NCI-H1694 (cell line): ENCODE measurements at regions not wholly inside any gene's neighbourhood (a gene's known extent, or its start where the extent isn't known, plus 50 kb on each side); places are given as distances from the start of the nearest gene placed in this dataset.

Experiments
- DNase-seq: peaks from one replicate; lab custom pipeline; 2025; lab: John Stamatoyannopoulos, UW

GRCh38 chr12:74988156-74988555 lies 221.5 kb downstream of the KCNC2 start:
- DNase-seq = no peak
